ENCODE measurements at regions not wholly inside any gene's neighbourhood (a gene's known extent, or its start where the extent isn't known, plus 50 kb on each side); places are given as distances from the start of the nearest gene placed in this dataset.
A peak's percentile ranks its signal among the peaks of the same experiment; 100 is the strongest.

- CTCF ChIA-PET = interaction anchor here (0.7 kb wide), 1 partner anchor 27 kb away, joined by 3 read pairs; no protein-coding TSS in a partner anchor
- H3K4me1 Mint-ChIP-seq (ENCODE audit: insufficient read depth, unreplicated experiment) = peaks cover 29% of the 10 kb centered on the region
- intact Hi-C loops (cut with micrococcal nuclease) = no loop called here
- H3K4me3 Mint-ChIP-seq (ENCODE audit: unreplicated experiment) = no peak overlapping the region
- no TSS peak for BruUV-seq (replicated peaks)
- H3K9me3 Mint-ChIP-seq (ENCODE audit: unreplicated experiment) = no peaks in the 10 kb centered on the region
- POLR2A ChIA-PET = no interaction called here
- no peak overlapping the region for H3K27ac Mint-ChIP-seq (ENCODE audit: low read depth, unreplicated experiment)
- H3K27me3 Mint-ChIP-seq (ENCODE audit: insufficient read depth, unreplicated experiment) = no peaks in the 10 kb centered on the region
- TF ChIP-seq CTCF (IDR thresholded peaks at IDR 0.05; ENCODE audit: unreplicated experiment) = no peak
- DNase-seq (ENCODE audit: unreplicated experiment) = no peak
- H3K36me3 Mint-ChIP-seq (ENCODE audit: insufficient read depth, unreplicated experiment) = peaks cover 4% of the 10 kb centered on the region
Measured at GRCh38 chr12:42733911-42734310, 144.4 kb upstream of the PRICKLE1 start.

- peaks cover 4% of the 10 kb centered on the region for H3K36me3 Mint-ChIP-seq (ENCODE audit: insufficient read depth, unreplicated experiment)
- ChIA-PET CTCF (interaction anchor here (0.5 kb wide), 1 partner anchor 34 kb away, joined by 3 read pairs; no protein-coding TSS in a partner anchor), POLR2A (no interaction called here)
- intact Hi-C loops (cut with micrococcal nuclease) = no loop called here
- H3K4me3 Mint-ChIP-seq (ENCODE audit: unreplicated experiment) = no peak overlapping the region
- H3K4me1 Mint-ChIP-seq (ENCODE audit: insufficient read depth, unreplicated experiment) = peaks cover 27% of the 10 kb centered on the region
- no peak overlapping the region for H3K27ac Mint-ChIP-seq (ENCODE audit: low read depth, unreplicated experiment)
- no peaks in the 10 kb centered on the region for H3K27me3 Mint-ChIP-seq (ENCODE audit: insufficient read depth, unreplicated experiment)
- no peaks in the 10 kb centered on the region for H3K9me3 Mint-ChIP-seq (ENCODE audit: unreplicated experiment)
- BruUV-seq (replicated peaks) = no TSS peak
- no peak for DNase-seq (ENCODE audit: unreplicated experiment)
- TF ChIP-seq CTCF (IDR thresholded peaks at IDR 0.05; ENCODE audit: unreplicated experiment) = no peak
Measured at GRCh38 chr12:42732908-42733411, 143.4 kb upstream of the PRICKLE1 start.

- no peak for TF ChIP-seq CTCF (IDR thresholded peaks at IDR 0.05; ENCODE audit: unreplicated experiment)
- no peaks in the 10 kb centered on the region for H3K27me3 Mint-ChIP-seq (ENCODE audit: insufficient read depth, unreplicated experiment)
- no peak overlapping the region for H3K4me3 Mint-ChIP-seq (ENCODE audit: unreplicated experiment)
- ChIA-PET POLR2A (interaction anchor here (0.7 to 1.1 kb wide), 2 partner anchors 33 to 1075 kb away, joined by 3 read pairs; no protein-coding TSS in a partner anchor), CTCF (interaction anchor here (0.5 to 1.5 kb wide), 4 partner anchors 11 to 552 kb away, joined by 3 to 4 read pairs (median 4); no protein-coding TSS in a partner anchor)
- BruUV-seq (replicated peaks) = no TSS peak
- intact Hi-C loops (cut with micrococcal nuclease) = no loop called here
- DNase-seq (ENCODE audit: unreplicated experiment) = peak; percentile 48
- H3K27ac Mint-ChIP-seq (ENCODE audit: low read depth, unreplicated experiment) = no peak overlapping the region
- peaks cover 19% of the 10 kb centered on the region for H3K4me1 Mint-ChIP-seq (ENCODE audit: insufficient read depth, unreplicated experiment)
- H3K36me3 Mint-ChIP-seq (ENCODE audit: insufficient read depth, unreplicated experiment) = peaks cover 4% of the 10 kb centered on the region
- no peaks in the 10 kb centered on the region for H3K9me3 Mint-ChIP-seq (ENCODE audit: unreplicated experiment)
Measured at GRCh38 chr12:42730291-42730690, 140.7 kb upstream of the PRICKLE1 start.

GRCh38 chr12:42729535-42729900, 140.0 kb upstream of the PRICKLE1 start:
- POLR2A ChIA-PET = interaction anchor here (0.6 to 1.1 kb wide), 2 partner anchors 32 to 96 kb away, joined by 3 read pairs; no protein-coding TSS in a partner anchor
- no peak overlapping the region for H3K4me3 Mint-ChIP-seq (ENCODE audit: unreplicated experiment)
- no TSS peak for BruUV-seq (replicated peaks)
- intact Hi-C loops (cut with micrococcal nuclease) = no loop called here
- CTCF ChIA-PET = interaction anchor here (0.5 to 1.2 kb wide), 4 partner anchors 58 to 609 kb away, joined by 3 read pairs; no protein-coding TSS in a partner anchor
- peaks cover 19% of the 10 kb centered on the region for H3K4me1 Mint-ChIP-seq (ENCODE audit: insufficient read depth, unreplicated experiment)
- no peak overlapping the region for H3K27ac Mint-ChIP-seq (ENCODE audit: low read depth, unreplicated experiment)
- H3K36me3 Mint-ChIP-seq (ENCODE audit: insufficient read depth, unreplicated experiment) = peaks cover 4% of the 10 kb centered on the region
- no peaks in the 10 kb centered on the region for H3K9me3 Mint-ChIP-seq (ENCODE audit: unreplicated experiment)
- no peak for TF ChIP-seq CTCF (IDR thresholded peaks at IDR 0.05; ENCODE audit: unreplicated experiment)
- no peak for DNase-seq (ENCODE audit: unreplicated experiment)
- no peaks in the 10 kb centered on the region for H3K27me3 Mint-ChIP-seq (ENCODE audit: insufficient read depth, unreplicated experiment)
